Endothelial cell of umbilical vein (primary cell): ENCODE measurements at regions not wholly inside any gene's neighbourhood (a gene's known extent, or its start where the extent isn't known, plus 50 kb on each side); places are given as distances from the start of the nearest gene placed in this dataset.
A peak's percentile ranks its signal among the peaks of the same experiment; 100 is the strongest.

Source experiments
- BruUV-seq: library from RNA; stranded (reverse); fragments of 400-500 nt; replicated peaks from 2 replicates; lab custom pipeline; 2021; lab: Mats Ljungman, UMichigan
- CTCF ChIA-PET: fragments of 300-600, 350-600 bp; sonication (Branson Sonifier 250); formaldehyde crosslinking; loops from one replicate; lab custom pipeline; 2021; ENCODE audit warnings: antibody characterized with exemption, inconsistent platforms; lab: Charles Lee
- POLR2A ChIA-PET: fragments of 300-600, 350-600 bp; sonication (Branson Sonifier 250); formaldehyde crosslinking; loops from one replicate; lab custom pipeline; 2021; ENCODE audit warnings: antibody characterized with exemption, inconsistent platforms; lab: Charles Lee
- DNase-seq: peaks from one replicate; pipeline ENCODE4 v3.0.0-alpha.2; 2011; ENCODE audit warnings: low read depth, low spot score
- FAIRE-seq: peaks from 2 replicates; lab custom pipeline; 2011; peaks lifted over from hg19 to GRCh38; lab: Jason Lieb, UNC
- H2AFZ ChIP-seq: 2 replicates; pipeline ENCODE4 v1.6.0; 2012; ENCODE audit warnings: low read depth, low read length, control low read depth, inconsistent platforms
- H3K27ac ChIP-seq: 2 replicates; pipeline ENCODE4 v1.5.1; 2011; ENCODE audit warnings: low read depth, mild to moderate bottlenecking, control low read depth, low read length, moderate library complexity; ENCODE audit not compliant: insufficient read depth
- H3K27me3 ChIP-seq, 2 experiments: 2 replicates each; pipeline versions ENCODE4 v1.6.0 to v1.6.1; 2011; ENCODE audit warnings: low read length in 2 of 2, mixed read lengths in 1 of 2; ENCODE audit not compliant: control insufficient read depth in 2 of 2, insufficient read depth in 2 of 2
- H3K36me3 ChIP-seq, 2 experiments: 2 replicates in 1 of 2; 3 replicates in 1 of 2; pipeline ENCODE4 v1.5.1; 2011; ENCODE audit warnings: low read length in 2 of 2, mild to moderate bottlenecking in 1 of 2, moderate library complexity in 1 of 2; ENCODE audit not compliant: control insufficient read depth in 2 of 2, insufficient read depth in 2 of 2; ENCODE audit errors: extremely low read depth in 1 of 2
- H3K4me1 ChIP-seq: 3 replicates; pipeline ENCODE4 v1.5.1; 2011; ENCODE audit warnings: mild to moderate bottlenecking, low read length; ENCODE audit not compliant: control insufficient read depth, insufficient read depth; ENCODE audit errors: extremely low read depth
- H3K4me2 ChIP-seq: 2 replicates; pipeline ENCODE4 v1.6.1; 2011; ENCODE audit warnings: low read length, control low read depth, mixed read lengths; ENCODE audit not compliant: insufficient read depth
- H3K4me3 ChIP-seq, 3 experiments: fragments of 200-600 bp in 1 of 3; sonication (generic), shearing (Covaris generic) in 1 of 3; replicated peaks in 1 of 3; 2 replicates each; pipeline ENCODE4 v1.5.1; 2011 to 2016; ENCODE audit warnings: control low read depth in 3 of 3, low read length in 3 of 3, mild to moderate bottlenecking in 2 of 3, inconsistent platforms in 1 of 3, low read depth in 1 of 3, moderate library complexity in 1 of 3; ENCODE audit not compliant: insufficient read depth in 1 of 3
- H3K79me2 ChIP-seq: 2 replicates; pipeline ENCODE4 v1.6.0; 2012; ENCODE audit warnings: low read length, inconsistent platforms; ENCODE audit not compliant: control insufficient read depth, insufficient read depth
- H3K9ac ChIP-seq: replicated peaks from 2 replicates; pipeline ENCODE3; 2011; ENCODE audit warnings: low read length, control low read depth; ENCODE audit not compliant: insufficient read depth; ENCODE audit errors: extremely low read depth
- H3K9me1 ChIP-seq: replicated peaks from 3 replicates; pipeline ENCODE4 v1.6.0; 2011; ENCODE audit warnings: mild to moderate bottlenecking, low read length; ENCODE audit not compliant: control insufficient read depth, insufficient read depth; ENCODE audit errors: extremely low read depth
- H3K9me3 ChIP-seq: replicated peaks from 2 replicates; pipeline ENCODE4 v1.5.1; 2012; ENCODE audit warnings: low read length, inconsistent platforms; ENCODE audit not compliant: control insufficient read depth, insufficient read depth
- H4K20me1 ChIP-seq: replicated peaks from 2 replicates; pipeline ENCODE3; 2011; ENCODE audit warnings: mild to moderate bottlenecking, low read length; ENCODE audit not compliant: control insufficient read depth, insufficient read depth; ENCODE audit errors: extremely low read depth
- CTCF ChIP-seq, 2 donors: IDR thresholded peaks; 1 replicate in 1 of 2; 2 replicates in 1 of 2; pipeline ENCODE4 v1.5.1; 2011; ENCODE audit warnings: low read length in 2 of 2, mild to moderate bottlenecking in 2 of 2, moderate library complexity in 2 of 2, control low read depth in 1 of 2, inconsistent platforms in 1 of 2, low read depth in 1 of 2; ENCODE audit not compliant: insufficient read depth in 1 of 2; ENCODE audit errors: extremely low read depth in 1 of 2
- FOS ChIP-seq: IDR thresholded peaks from 2 replicates; pipeline ENCODE4 v1.6.1; 2011; ENCODE audit warnings: mild to moderate bottlenecking, low read length, moderate library complexity, borderline replicate concordance; ENCODE audit not compliant: insufficient read depth
- GATA2 ChIP-seq: IDR thresholded peaks from 2 replicates; pipeline ENCODE4 v1.7.0; 2011; ENCODE audit warnings: low read depth, mild to moderate bottlenecking, moderate library complexity, mixed read lengths, low read length; ENCODE audit not compliant: insufficient read length, insufficient read depth
- JUN ChIP-seq: IDR thresholded peaks from 2 replicates; pipeline ENCODE4 v1.6.1; 2011; ENCODE audit warnings: borderline replicate concordance, low read depth; ENCODE audit not compliant: insufficient read length, insufficient read depth
- MAX ChIP-seq: IDR thresholded peaks from 2 replicates; pipeline ENCODE4 v1.6.1; 2011; ENCODE audit not compliant: insufficient read depth, insufficient read length
- MYC ChIP-seq: IDR thresholded peaks from one replicate; pipeline ENCODE4 v1.6.1; 2011; ENCODE audit warnings: mild to moderate bottlenecking, low read depth, low read length
- POLR2A ChIP-seq: IDR thresholded peaks from 2 replicates; pipeline ENCODE4 v1.6.1; 2012; ENCODE audit warnings: low read depth, mild to moderate bottlenecking, control low read depth, low read length
- POLR2AphosphoS5 ChIP-seq: IDR thresholded peaks from 2 replicates; pipeline ENCODE4 v1.6.1; 2012; ENCODE audit warnings: low read depth, mild to moderate bottlenecking, control low read depth, low read length, moderate library complexity; ENCODE audit not compliant: insufficient read depth
- dilution Hi-C: fragments of 300-500 bp; cut with MboI; formaldehyde crosslinking; loops from one replicate; pipeline ENCODE4 v1.15.0; 2019; ENCODE audit warnings: low sequenced_read_pairs; ENCODE audit not compliant: extremely low pct_ligation_motif_present
- intact Hi-C: fragments of 100-400 bp; cut with micrococcal nuclease; formaldehyde crosslinking; loops from one replicate; pipeline ENCODE4 v1.10.0; 2022

- Histone ChIP-seq H3K4me1 (peaks cover 8% of the 10 kb centered on the region), H2AFZ (no peak overlapping the region), H3K9me1 (no peaks in the 10 kb centered on the region), H3K27me3 (peaks cover 0 to 2% of the 10 kb centered on the region in 2 experiments), H3K36me3 (no peaks in the 10 kb centered on the region), H3K4me3 (no peak overlapping the region), H3K27ac (no peak overlapping the region), H3K79me2 (no peaks in the 10 kb centered on the region), H3K4me2 (no peak overlapping the region), H3K9me3 (no peaks in the 10 kb centered on the region), H3K9ac (no peak overlapping the region), H4K20me1 (no peaks in the 10 kb centered on the region)
- POLR2A ChIA-PET, result no interaction called here
- no peak for TF ChIP-seq MAX
- intact Hi-C loops, result no loop called here
- dilution Hi-C loops, result no loop called here
- no TSS peak for BruUV-seq
- FAIRE-seq, result no peak
- CTCF ChIA-PET, result interaction anchor here (0.7 to 2.5 kb wide), 3 partner anchors 9 to 20 kb away, joined by 3 to 16 read pairs (median 9); no protein-coding TSS in a partner anchor
- no peak for DNase-seq
Observed at GRCh38 chr3:67093305-67093704, 95.2 kb downstream of the KBTBD8 start.

DNA sequence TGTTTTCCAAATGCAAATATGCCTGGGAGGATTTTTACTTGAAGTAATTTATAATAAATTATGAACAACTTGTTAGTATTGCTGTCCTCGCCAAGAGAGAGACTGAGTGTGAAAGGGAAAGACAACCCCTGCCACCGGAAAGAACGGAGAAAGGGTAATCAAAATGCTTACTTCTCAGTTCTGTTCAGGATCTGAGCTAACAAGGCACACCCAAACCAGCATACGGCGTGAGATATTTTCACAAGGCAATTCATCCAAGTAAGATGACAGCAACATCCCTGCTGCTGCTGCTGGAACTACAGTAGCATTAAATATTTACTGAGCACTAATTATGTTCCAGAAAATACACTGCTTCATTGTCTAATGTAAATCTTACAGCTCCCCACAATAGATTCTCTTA lies 96.1 kb downstream of the KBTBD8 start:
- peaks cover 8% of the 10 kb centered on the region for H3K4me1 ChIP-seq
- FAIRE-seq, result peak; percentile 4
- H3K9ac ChIP-seq, result no peak overlapping the region
- H2AFZ ChIP-seq, result no peak overlapping the region
- BruUV-seq, result no TSS peak
- intact Hi-C loops (no loop called here), dilution Hi-C loops (no loop called here)
- H3K4me2 ChIP-seq, result no peak overlapping the region
- H3K27ac ChIP-seq, result no peak overlapping the region
- no peaks in the 10 kb centered on the region for H3K9me1 ChIP-seq
- no peaks in the 10 kb centered on the region for H4K20me1 ChIP-seq
- H3K79me2 ChIP-seq, result no peaks in the 10 kb centered on the region
- H3K36me3 ChIP-seq, result no peaks in the 10 kb centered on the region
- no peaks in the 10 kb centered on the region for H3K9me3 ChIP-seq
- peaks cover 0 to 2% of the 10 kb centered on the region in 2 experiments for H3K27me3 ChIP-seq
- CTCF ChIA-PET, result interaction anchor here (0.8 to 2.5 kb wide), 3 partner anchors 16 to 122 kb away, joined by 3 to 16 read pairs (median 9); no protein-coding TSS in a partner anchor
- H3K4me3 ChIP-seq, result no peak overlapping the region
- no peak for DNase-seq
- TF ChIP-seq GATA2 (no peak), JUN (no peak), POLR2A (no peak), CTCF (IDR thresholded peaks at IDR 0.05; ENCODE audit: extremely low read depth in 1 of 2, insufficient read depth in 1 of 2, low read depth in 1 of 2, low read length in 2 of 2) (no peak), FOS (no peak), POLR2AphosphoS5 (no peak), MYC (no peak), MAX (no peak)
- POLR2A ChIA-PET, result no interaction called here
